Activated effector memory CD4-positive, alpha-beta T cell treated with anti-CD3 and anti-CD28 coated beads, Interleukin-2, amount 50 U/mL, for 16 hours (primary cell): ENCODE measurements at regions not wholly inside any gene's neighbourhood (a gene's known extent, or its start where the extent isn't known, plus 50 kb on each side); places are given as distances from the start of the nearest gene placed in this dataset.
"Not testable (repeated sequence)": the region's sequence is repeated elsewhere in the genome, so short reads cannot be mapped to it uniquely, and the experiment has no call there.

Experiments
- DNase-seq: peaks from one replicate; pipeline ENCODE4 v3.0.0-alpha.2; 2020

DNA sequence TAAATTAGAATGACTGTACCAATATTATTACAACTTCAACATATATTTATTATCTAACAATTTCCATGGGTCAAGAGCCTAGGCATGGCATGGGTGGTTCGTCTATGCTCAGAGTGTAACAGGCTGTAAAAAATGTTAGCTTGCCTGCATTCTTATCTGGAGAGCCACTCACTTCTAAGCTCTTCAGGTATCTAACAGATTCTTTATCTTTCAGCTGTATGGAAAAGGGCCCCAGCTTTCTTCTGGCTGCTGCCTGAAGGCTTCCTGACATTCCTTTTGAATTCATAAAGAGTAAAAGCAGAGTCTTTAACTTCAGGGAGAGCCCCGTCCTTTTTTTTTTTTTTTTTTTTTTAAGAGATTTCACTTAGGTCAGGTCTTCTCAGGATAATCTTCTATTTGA, 648.8 kb downstream of the NXPH1 start:
- DNase-seq = no peak

DNA sequence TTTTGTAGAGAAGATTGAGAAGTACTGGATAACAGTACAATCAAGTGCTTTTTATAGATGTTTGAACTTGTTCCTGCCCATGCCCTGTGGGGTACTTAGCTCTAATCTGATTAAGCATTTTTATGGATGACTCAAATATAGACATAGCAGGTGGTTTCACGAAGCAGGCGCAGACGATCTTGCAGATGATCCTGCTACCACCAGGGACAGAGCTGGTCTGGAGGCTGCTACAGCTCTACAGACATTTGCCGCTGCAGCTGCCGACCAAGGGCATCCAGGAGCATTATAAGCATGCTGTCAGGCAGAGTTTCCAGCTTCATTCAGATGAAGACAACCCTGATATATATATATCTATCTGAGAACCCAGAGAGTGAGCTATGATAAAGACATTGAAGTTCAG, 650.4 kb downstream of the NXPH1 start:
- DNase-seq = no peak

- no peak for DNase-seq
Observed at GRCh38 chr7:9091282-9091681, 657.9 kb downstream of the NXPH1 start.

GRCh38 chr7:9097565-9098060, 664.2 kb downstream of the NXPH1 start:
- DNase-seq = no peak

- DNase-seq = no peak
Observed at GRCh38 chr7:9100289-9100688, 666.9 kb downstream of the NXPH1 start.

DNA sequence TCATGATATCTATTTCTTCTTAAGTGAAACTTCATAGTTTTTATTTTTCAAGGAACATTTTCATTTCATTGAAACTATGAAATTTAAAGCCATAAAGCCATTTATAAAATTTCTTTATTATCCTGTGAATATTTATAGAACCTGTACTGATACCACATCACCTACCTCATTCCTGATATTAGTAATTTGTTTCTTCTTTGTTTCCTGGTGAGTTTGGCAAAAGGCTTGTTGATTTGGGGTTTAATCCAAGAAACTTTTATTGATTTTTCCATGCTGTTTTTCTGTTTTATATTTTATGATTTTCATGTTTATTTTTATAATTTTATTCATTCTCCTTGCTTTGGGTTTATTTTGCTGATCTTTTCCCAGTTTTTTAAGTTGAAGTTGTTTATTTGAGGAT, 669.4 kb downstream of the NXPH1 start:
- no peak for DNase-seq

GRCh38 chr7:9106747-9107146, 673.3 kb downstream of the NXPH1 start:
- DNase-seq = no peak

DNA sequence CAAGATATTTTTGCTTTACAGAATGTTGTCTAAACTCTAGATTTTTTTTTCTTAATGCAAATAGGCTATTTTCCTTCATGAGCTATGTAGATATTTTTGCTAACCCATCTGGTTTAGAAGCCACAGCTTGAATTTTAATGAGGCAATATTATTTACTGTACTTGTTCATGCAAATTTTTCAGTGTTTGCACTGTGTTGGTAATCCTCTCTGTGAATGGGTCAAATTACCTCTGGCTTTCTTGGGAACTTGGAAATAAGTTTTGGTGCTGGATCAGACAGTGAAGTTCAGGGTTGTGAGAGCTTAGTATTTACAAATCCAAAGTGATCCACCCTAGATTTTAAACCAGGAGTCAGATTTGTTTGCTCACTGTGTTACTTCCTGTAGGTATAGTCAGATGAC, 686.9 kb downstream of the NXPH1 start:
- DNase-seq = no peak

DNA sequence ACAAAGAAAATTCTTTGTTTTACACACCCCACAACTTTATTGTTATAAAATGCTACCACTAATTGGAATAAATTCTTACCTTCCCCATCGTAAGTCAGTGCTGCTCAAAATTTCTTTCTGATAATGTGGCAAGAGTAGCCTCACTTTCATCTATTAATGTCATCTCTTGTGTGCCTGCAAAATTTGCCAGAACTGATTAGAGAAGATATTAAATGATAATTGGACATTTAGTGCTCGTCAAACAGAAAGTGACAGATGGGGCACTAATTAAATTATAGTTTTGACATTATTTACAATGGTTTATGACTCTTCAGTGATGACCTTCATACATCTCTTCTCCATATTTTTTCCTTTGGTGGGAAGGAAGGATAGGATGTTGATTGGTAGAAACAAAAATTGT, 690.9 kb downstream of the NXPH1 start:
- no peak for DNase-seq

DNA sequence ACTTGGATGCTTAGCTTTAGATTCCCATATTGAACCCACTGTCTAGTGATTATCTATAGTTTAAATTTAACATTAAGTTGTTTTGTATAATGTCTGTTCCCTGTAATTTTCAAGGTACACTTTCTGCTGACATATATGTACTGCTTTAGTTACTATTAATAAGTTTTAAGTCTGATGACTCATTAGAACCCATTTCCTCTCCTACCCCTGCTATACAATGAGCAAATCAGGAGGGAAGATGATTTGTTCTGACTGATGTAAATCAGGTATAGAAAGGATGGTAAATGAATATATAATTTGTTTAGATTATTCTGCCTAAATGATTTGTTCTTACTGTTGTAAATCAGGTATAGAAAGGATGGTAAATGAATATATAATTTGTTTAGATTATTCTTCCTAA, 691.8 kb downstream of the NXPH1 start:
- DNase-seq = no peak

GRCh38 chr7:9127901-9128300, 694.5 kb downstream of the NXPH1 start:
- no peak for DNase-seq

GRCh38 chr7:9148687-9149086, 715.3 kb downstream of the NXPH1 start:
- DNase-seq = no peak

GRCh38 chr7:9149499-9150082, 716.2 kb downstream of the NXPH1 start:
- no peak for DNase-seq

- DNase-seq = not testable (repeated sequence)
Observed at GRCh38 chr7:9163691-9164090, 730.3 kb downstream of the NXPH1 start.

- no peak for DNase-seq
Observed at GRCh38 chr7:9175871-9176270, 742.5 kb downstream of the NXPH1 start.

GRCh38 chr7:9181356-9181755, 747.9 kb downstream of the NXPH1 start:
- DNase-seq = no peak

GRCh38 chr7:9186730-9187129, 753.3 kb downstream of the NXPH1 start:
- DNase-seq = no peak

DNA sequence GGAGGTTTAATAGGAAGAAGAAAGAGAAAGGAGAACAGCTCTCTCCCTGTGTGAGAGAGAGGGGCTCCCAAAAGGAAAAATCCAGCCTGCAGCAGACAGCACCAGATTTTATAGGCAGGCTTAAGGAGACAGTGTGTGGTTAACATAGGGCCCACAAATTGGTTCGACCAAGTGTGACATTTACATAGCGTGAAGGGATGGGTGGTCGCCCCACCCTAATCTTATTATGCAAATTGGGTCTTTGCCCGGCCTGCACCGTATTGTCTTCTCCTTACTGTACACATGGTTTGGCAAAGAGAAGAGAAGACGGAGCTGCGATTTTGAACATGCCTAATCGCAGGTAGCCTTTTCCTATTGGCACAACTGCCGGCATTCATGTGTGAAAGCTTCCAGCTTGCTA, 756.3 kb downstream of the NXPH1 start:
- DNase-seq = no peak

GRCh38 chr7:9192969-9193368, 759.6 kb downstream of the NXPH1 start:
- no peak for DNase-seq

DNA sequence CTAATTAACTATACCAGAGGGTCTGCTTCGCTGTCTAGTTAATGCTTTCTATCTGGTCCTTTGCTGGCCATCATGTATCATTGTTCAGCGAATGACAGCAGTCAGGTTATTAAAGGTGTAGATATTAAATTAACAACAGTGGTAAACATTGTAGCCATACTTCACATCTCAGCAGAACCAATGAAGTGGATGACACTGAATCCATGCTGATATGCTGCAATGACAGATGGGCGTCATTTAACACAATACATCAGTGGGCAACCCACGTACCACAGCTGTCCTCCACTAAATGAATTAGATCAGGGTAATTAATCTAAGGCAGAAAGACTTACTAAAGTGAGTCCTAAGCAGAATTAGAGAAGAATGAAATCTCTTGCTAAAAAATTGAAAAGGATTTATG, 767.2 kb downstream of the NXPH1 start:
- no peak for DNase-seq

DNA sequence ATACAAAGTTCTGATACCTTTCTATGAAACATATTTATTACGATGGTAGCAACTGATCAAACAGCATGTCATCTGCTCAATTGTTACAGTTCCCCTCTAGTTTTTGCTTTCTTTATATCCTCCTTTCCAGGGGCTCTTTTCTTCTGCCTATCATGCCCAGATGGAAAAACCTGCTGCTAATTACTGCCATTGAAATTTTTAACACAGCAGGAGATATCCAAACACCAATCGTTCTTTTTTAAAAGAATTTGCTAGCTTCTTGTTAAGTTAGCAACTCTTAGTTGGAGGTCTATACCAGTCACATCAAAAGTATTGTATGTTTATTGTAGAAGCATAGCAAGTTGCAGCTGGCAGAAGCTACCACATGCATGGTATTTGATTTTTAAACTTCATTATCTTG, 768.5 kb downstream of the NXPH1 start:
- no peak for DNase-seq

- no peak for DNase-seq
Observed at GRCh38 chr7:9204571-9204970, 771.2 kb downstream of the NXPH1 start.

DNA sequence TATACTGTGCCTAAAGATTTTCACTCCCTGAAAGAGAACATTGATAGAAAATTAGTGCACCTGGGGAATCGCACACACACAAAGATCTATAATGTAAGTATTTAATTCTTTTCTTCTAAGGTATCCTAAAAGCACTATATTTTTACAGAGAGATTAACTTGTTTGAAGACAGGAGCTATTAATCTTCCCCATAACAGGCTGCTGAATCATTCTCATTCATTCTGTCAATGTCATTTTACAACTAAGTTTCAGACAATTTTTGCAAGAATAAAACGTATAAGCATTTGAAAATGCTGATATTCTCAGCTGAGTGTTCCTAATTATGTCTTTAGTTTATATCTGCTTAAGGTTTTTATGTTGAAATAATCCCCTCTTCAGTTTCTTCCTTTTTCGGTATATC, 776.7 kb downstream of the NXPH1 start:
- no peak for DNase-seq

DNA sequence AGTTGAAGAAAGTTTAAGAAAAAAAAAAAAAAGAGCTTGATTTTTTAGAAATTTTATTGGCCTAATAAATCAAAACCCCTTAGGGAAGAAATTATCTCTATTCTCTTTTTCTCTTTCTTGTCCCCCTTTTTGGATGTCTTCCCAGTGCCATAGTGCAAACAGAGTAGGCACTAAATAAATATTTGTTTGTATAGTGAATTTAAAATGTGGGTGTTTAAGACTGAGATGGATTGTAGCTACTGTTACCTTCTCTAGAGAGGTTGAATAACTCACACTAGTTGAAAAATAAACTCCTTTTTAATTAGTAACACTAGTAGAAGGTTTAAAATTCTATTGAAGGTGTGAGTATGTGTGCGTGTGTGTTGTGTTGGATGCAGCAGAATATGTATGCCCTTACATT, 783.8 kb downstream of the NXPH1 start:
- no peak for DNase-seq

GRCh38 chr7:9226500-9226899, 793.1 kb downstream of the NXPH1 start:
- no peak for DNase-seq
